ENCODE measurements at regions not wholly inside any gene's neighbourhood (a gene's known extent, or its start where the extent isn't known, plus 50 kb on each side); places are given as distances from the start of the nearest gene placed in this dataset.

GRCh38 chr7:81260152-81260551 lies 341.3 kb upstream of the SEMA3C start (continued):
- TF ChIP-seq RBBP5 (IDR thresholded peaks at IDR 0.05; ENCODE audit: borderline replicate concordance, low read depth, low read length): no peak
- TF ChIP-seq SRF (IDR thresholded peaks at IDR 0.05; ENCODE audit: low read depth, low read length): no peak
- TF ChIP-seq RNF2 (IDR thresholded peaks at IDR 0.05; ENCODE audit: borderline replicate concordance, low read depth, low read length, missing control alignments, poor library complexity, severe bottlenecking): no peak
- no peak for TF ChIP-seq CBX5 (IDR thresholded peaks at IDR 0.05; ENCODE audit: low read depth, low read length)
- no peak for TF ChIP-seq RAD21 (IDR thresholded peaks at IDR 0.05 in 1 of 2, conservative IDR thresholded peaks at IDR 0.05 in 1 of 2; ENCODE audit: low read depth in 2 of 2, low read length in 2 of 2)
- TF ChIP-seq ASH2L (IDR thresholded peaks at IDR 0.05; ENCODE audit: low read length): no peak
- TF ChIP-seq SIX5 (IDR thresholded peaks at IDR 0.05; ENCODE audit: low read depth, low read length): no peak
- no peak for TF ChIP-seq USF2 (IDR thresholded peaks at IDR 0.05; ENCODE audit: low read length)
- TF ChIP-seq CREB1 (IDR thresholded peaks at IDR 0.05): no peak
- no peak for TF ChIP-seq YY1 (IDR thresholded peaks at IDR 0.05; ENCODE audit: low read depth, low read length)
- no peak for TF ChIP-seq EZH2 (IDR thresholded peaks at IDR 0.05; ENCODE audit: low read depth, low read length, severe bottlenecking)
